HG03354 (cell line): ENCODE measurements at regions not wholly inside any gene's neighbourhood (a gene's known extent, or its start where the extent isn't known, plus 50 kb on each side); places are given as distances from the start of the nearest gene placed in this dataset.

ENCODE experiments used
- ATAC-seq: cut with Tn5 transposase; IDR thresholded peaks from one replicate; pipeline ENCODE4 v1.9.1; 2021; ENCODE audit warnings: mild to moderate bottlenecking; ENCODE audit not compliant: unreplicated experiment, poor library complexity, severe bottlenecking

GRCh38 chr11:122168218-122168617 lies 52.2 kb upstream of the BLID start:
- ATAC-seq, result no peak

GRCh38 chr11:122167100-122167499 lies 51.1 kb upstream of the BLID start:
- no peak for ATAC-seq

GRCh38 chr11:122165607-122166371 lies 49.8 kb upstream of the BLID start:
- ATAC-seq, result no peak
